ENCODE measurements at regions not wholly inside any gene's neighbourhood (a gene's known extent, or its start where the extent isn't known, plus 50 kb on each side); places are given as distances from the start of the nearest gene placed in this dataset.
"Not testable (repeated sequence)": the region's sequence is repeated elsewhere in the genome, so short reads cannot be mapped to it uniquely, and the experiment has no call there.

DNA sequence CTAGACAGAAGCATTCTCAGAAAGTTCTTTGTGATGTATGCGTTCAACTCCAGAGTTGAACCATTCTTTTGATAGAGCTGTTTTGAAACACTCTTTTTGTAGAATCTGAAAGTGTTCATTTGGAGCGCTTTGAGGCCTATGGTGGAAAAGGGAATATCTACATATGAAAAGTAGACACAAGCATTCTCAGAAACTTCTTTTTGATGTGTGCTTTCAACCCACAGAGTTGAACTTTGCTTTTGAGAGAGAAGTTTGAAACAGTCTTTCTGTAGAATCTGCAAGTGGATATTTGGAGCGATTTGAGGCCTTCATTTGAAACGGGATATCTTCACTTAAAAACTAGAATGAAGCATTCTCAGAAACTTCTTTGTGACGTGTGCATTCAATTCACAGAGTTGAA is 582.6 kb upstream of the ZNF337 start:
- Histone ChIP-seq H3K4me1 (replicated peaks in 1 of 2) (no peaks in the 10 kb centered on the region), H3K27ac (no peak overlapping the region), H3K9me3 (replicated peaks in 1 of 3) (no peaks in the 10 kb centered on the region), H3K4me3 (no peak overlapping the region), H3K27me3 (no peaks in the 10 kb centered on the region), H3K36me3 (replicated peaks in 1 of 2) (no peaks in the 10 kb centered on the region)
- no peak for DNase-seq
- TF ChIP-seq CTCF (IDR thresholded peaks at IDR 0.05) (no peak), POLR2A (IDR thresholded peaks at IDR 0.05) (no peak)
- intact Hi-C loops (cut with DNase I) = no loop called here
- 82 to 89% (median 87%) methylated on average over 5 of the region's 5 CpGs for WGBS, 4 donors

DNA sequence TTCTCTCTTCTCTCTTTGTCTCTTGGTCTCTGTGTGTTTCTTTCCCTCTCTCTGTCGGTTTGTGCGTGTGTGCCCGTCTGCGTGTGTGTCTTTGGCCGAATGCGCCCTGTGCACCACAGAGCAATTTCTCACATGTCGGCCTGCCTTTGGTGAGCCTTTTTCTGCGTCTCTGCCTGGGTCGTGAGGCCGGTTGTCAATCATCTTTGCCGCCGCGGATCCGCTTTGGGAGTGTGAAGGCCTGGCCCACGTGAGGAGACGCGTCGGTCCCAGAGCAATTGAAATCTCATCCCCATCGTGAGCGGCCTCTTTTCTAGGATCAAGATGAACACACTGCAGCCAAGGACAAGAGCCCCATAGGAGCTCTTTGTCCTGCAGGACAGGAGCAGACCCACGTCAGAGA is 580.7 kb upstream of the ZNF337 start:
- intact Hi-C loops (cut with DNase I) = no loop called here

GRCh38 chr20:26276554-26277210 is 580.0 kb upstream of the ZNF337 start:
- WGBS, 4 donors = 17 to 53% (median 29%) methylated on average over 3 to 29 of the region's 29 CpGs
- H3K4me3 ChIP-seq = no peak overlapping the region
- no peaks in the 10 kb centered on the region for H3K27me3 ChIP-seq
- H3K27ac ChIP-seq = no peak overlapping the region
- no peaks in the 10 kb centered on the region for H3K9me3 ChIP-seq (replicated peaks in 1 of 3)
- no peak for TF ChIP-seq POLR2A (IDR thresholded peaks at IDR 0.05)
- no peak for TF ChIP-seq CTCF (IDR thresholded peaks at IDR 0.05)
- intact Hi-C loops (cut with DNase I) = no loop called here
- no peaks in the 10 kb centered on the region for H3K36me3 ChIP-seq (replicated peaks in 1 of 2)
- H3K4me1 ChIP-seq (replicated peaks in 1 of 2) = no peaks in the 10 kb centered on the region
- DNase-seq = peak in 1 of 7 donors; percentile 49

More for the DNA sequence above, 580.7 kb upstream of the ZNF337 start:
- Histone ChIP-seq H3K4me3 (no peak overlapping the region), H3K36me3 (replicated peaks in 1 of 2) (no peaks in the 10 kb centered on the region), H3K27me3 (no peaks in the 10 kb centered on the region), H3K27ac (no peak overlapping the region), H3K9me3 (replicated peaks in 1 of 3) (no peaks in the 10 kb centered on the region), H3K4me1 (replicated peaks in 1 of 2) (no peaks in the 10 kb centered on the region)
- 84 to 88% (median 86%) methylated on average over 21 of the region's 21 CpGs for WGBS, 4 donors
- no peak for DNase-seq
- TF ChIP-seq POLR2A (IDR thresholded peaks at IDR 0.05) (no peak), CTCF (IDR thresholded peaks at IDR 0.05) (no peak)

GRCh38 chr20:26268762-26269161 is 572.1 kb upstream of the ZNF337 start:
- H3K36me3 ChIP-seq (replicated peaks in 1 of 2); H3K27me3 ChIP-seq; H3K27ac ChIP-seq; H3K4me1 ChIP-seq (replicated peaks in 1 of 2); DNase-seq; H3K4me3 ChIP-seq; intact Hi-C loops (cut with DNase I); H3K9me3 ChIP-seq (replicated peaks in 1 of 3): not testable (repeated sequence)
- WGBS, 4 donors = 70 to 76% (median 74%) methylated on average over 3 of the region's 3 CpGs

- H3K4me3 ChIP-seq; H3K27ac ChIP-seq; H3K9me3 ChIP-seq (replicated peaks in 1 of 3); intact Hi-C loops (cut with DNase I); H3K27me3 ChIP-seq; H3K4me1 ChIP-seq (replicated peaks in 1 of 2); H3K36me3 ChIP-seq (replicated peaks in 1 of 2); DNase-seq: not testable (repeated sequence)
- WGBS, 4 donors = 45 to 58% (median 56%) methylated on average over 2 of the region's 2 CpGs
These were observed 564.3 kb upstream of the ZNF337 start for GRCh38 chr20:26260925-26261324.

- H3K4me1 ChIP-seq (replicated peaks in 1 of 2); H3K36me3 ChIP-seq (replicated peaks in 1 of 2); H3K4me3 ChIP-seq; DNase-seq; H3K27me3 ChIP-seq; H3K27ac ChIP-seq; intact Hi-C loops (cut with DNase I); H3K9me3 ChIP-seq (replicated peaks in 1 of 3): not testable (repeated sequence)
- WGBS, 4 donors = 58 to 75% (median 69%) methylated on average over 5 to 8 of the region's 8 CpGs
These were observed 555.8 kb upstream of the ZNF337 start for GRCh38 chr20:26252311-26252975.

- H3K4me1 ChIP-seq (replicated peaks in 1 of 2); intact Hi-C loops (cut with DNase I); H3K4me3 ChIP-seq; H3K27ac ChIP-seq; H3K9me3 ChIP-seq (replicated peaks in 1 of 3); H3K27me3 ChIP-seq; DNase-seq; H3K36me3 ChIP-seq (replicated peaks in 1 of 2): not testable (repeated sequence)
- 86 to 100% (median 90%) methylated on average over 5 to 29 of the region's 29 CpGs for WGBS, 4 donors
These were observed 554.7 kb upstream of the ZNF337 start for GRCh38 chr20:26251376-26251775.
